Tibial artery (tissue), 4 donors: ENCODE measurements at regions not wholly inside any gene's neighbourhood (a gene's known extent, or its start where the extent isn't known, plus 50 kb on each side); places are given as distances from the start of the nearest gene placed in this dataset.

Experiments used
- DNase-seq, 2 donors: peaks; one replicate each; pipeline ENCODE4 v3.0.0-alpha.2; 2019
- H3K27ac ChIP-seq, 2 donors: fragments of 200-600 bp; sonication (generic) in 1 of 2; 1 replicate in 1 of 2; 2 replicates in 1 of 2; pipeline ENCODE4 v1.5.1; 2018 to 2019; ENCODE audit warnings: mild to moderate bottlenecking in 1 of 2
- H3K27me3 ChIP-seq, 2 donors: fragments of 200-600 bp; sonication (generic) in 1 of 2; one replicate each; pipeline versions ENCODE4 v1.5.1 to v1.6.0; 2016 to 2019
- H3K36me3 ChIP-seq, 3 donors: fragments of 200-600 bp; sonication (generic) in 2 of 3; one replicate each; pipeline ENCODE4 v1.5.1; 2016 to 2019; ENCODE audit warnings: mild to moderate bottlenecking in 2 of 3
- H3K4me1 ChIP-seq, 4 donors: fragments of 200-600 bp; sonication (generic) in 2 of 4; 1 replicate in 3 of 4; 2 replicates in 1 of 4; pipeline ENCODE4 v1.5.1; 2016 to 2019
- H3K4me3 ChIP-seq, 2 donors: fragments of 200-600 bp; sonication (generic) in 1 of 2; 1 replicate in 1 of 2; 2 replicates in 1 of 2; pipeline ENCODE4 v1.5.1; 2018 to 2019; ENCODE audit warnings: mild to moderate bottlenecking in 2 of 2
- H3K9me3 ChIP-seq, 3 donors: fragments of 200-600 bp; sonication (generic) in 1 of 3; one replicate each; pipeline ENCODE4 v1.5.1; 2016 to 2019
- CTCF ChIP-seq, 2 experiments: fragments of 200-600 bp in 1 of 2; fragments of 450-650 bp in 1 of 2; IDR thresholded peaks; one replicate each; pipeline ENCODE4 v1.5.1; 2017 to 2019; ENCODE audit warnings: antibody characterized with exemption in 2 of 2, mild to moderate bottlenecking in 1 of 2, moderate library complexity in 1 of 2
- intact Hi-C: fragments of 100-400 bp; cut with DNase I; formaldehyde crosslinking; loops from one replicate; pipeline ENCODE4 v1.15.0; 2023; ENCODE audit warnings: low total_unique reads

GRCh38 chr13:24099490-24099889 lies 61.0 kb upstream of the SPATA13 start:
- no peak for TF ChIP-seq CTCF (IDR thresholded peaks at IDR 0.05)
- DNase-seq, result no peak
- no peaks in the 10 kb centered on the region for H3K27me3 ChIP-seq
- H3K4me1 ChIP-seq, result no peaks in the 10 kb centered on the region
- no peaks in the 10 kb centered on the region for H3K36me3 ChIP-seq
- intact Hi-C loops, result no loop called here
- H3K27ac ChIP-seq, result no peak overlapping the region
- no peaks in the 10 kb centered on the region for H3K9me3 ChIP-seq
- H3K4me3 ChIP-seq, result no peak overlapping the region

- intact Hi-C loops, result no loop called here
- no peaks in the 10 kb centered on the region for H3K36me3 ChIP-seq
- no peaks in the 10 kb centered on the region for H3K4me1 ChIP-seq
- no peaks in the 10 kb centered on the region for H3K9me3 ChIP-seq
- H3K27me3 ChIP-seq, result no peaks in the 10 kb centered on the region
- H3K4me3 ChIP-seq, result no peak overlapping the region
- no peak for TF ChIP-seq CTCF (IDR thresholded peaks at IDR 0.05)
- DNase-seq, result no peak
- no peak overlapping the region for H3K27ac ChIP-seq
Observed at GRCh38 chr13:24100188-24100587, 60.3 kb upstream of the SPATA13 start.

- no peak for DNase-seq
- Histone ChIP-seq H3K36me3 (no peaks in the 10 kb centered on the region), H3K27ac (no peak overlapping the region), H3K4me3 (no peak overlapping the region), H3K27me3 (no peaks in the 10 kb centered on the region), H3K9me3 (no peaks in the 10 kb centered on the region), H3K4me1 (no peaks in the 10 kb centered on the region)
- intact Hi-C loops, result no loop called here
- TF ChIP-seq CTCF (IDR thresholded peaks at IDR 0.05), result no peak
Observed at GRCh38 chr13:24103782-24104372, 56.6 kb upstream of the SPATA13 start.

DNA sequence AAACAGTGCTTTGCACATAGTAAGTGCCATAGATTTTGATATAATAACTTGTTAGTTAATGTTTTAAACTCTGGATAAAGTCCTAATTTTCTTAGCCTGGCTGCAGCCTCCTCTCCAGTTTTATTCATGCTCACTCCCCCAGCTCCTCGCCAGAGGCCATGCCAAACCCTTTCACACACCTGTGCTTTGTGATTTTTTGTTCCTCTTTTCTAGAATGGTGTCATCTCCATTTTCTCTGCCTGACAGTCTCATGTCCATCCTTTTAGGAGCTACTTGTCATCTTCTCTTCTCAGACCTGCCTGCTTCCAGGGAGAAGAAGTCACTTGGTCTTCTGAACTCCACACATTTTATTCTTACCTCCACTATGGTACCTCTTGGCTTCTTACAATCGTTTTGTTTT lies 55.8 kb upstream of the SPATA13 start:
- H3K36me3 ChIP-seq, result no peaks in the 10 kb centered on the region
- no peak for TF ChIP-seq CTCF (IDR thresholded peaks at IDR 0.05)
- no peaks in the 10 kb centered on the region for H3K27me3 ChIP-seq
- H3K4me1 ChIP-seq, result no peaks in the 10 kb centered on the region
- intact Hi-C loops, result no loop called here
- H3K4me3 ChIP-seq, result no peak overlapping the region
- no peak for DNase-seq
- no peak overlapping the region for H3K27ac ChIP-seq
- H3K9me3 ChIP-seq, result no peaks in the 10 kb centered on the region

DNA sequence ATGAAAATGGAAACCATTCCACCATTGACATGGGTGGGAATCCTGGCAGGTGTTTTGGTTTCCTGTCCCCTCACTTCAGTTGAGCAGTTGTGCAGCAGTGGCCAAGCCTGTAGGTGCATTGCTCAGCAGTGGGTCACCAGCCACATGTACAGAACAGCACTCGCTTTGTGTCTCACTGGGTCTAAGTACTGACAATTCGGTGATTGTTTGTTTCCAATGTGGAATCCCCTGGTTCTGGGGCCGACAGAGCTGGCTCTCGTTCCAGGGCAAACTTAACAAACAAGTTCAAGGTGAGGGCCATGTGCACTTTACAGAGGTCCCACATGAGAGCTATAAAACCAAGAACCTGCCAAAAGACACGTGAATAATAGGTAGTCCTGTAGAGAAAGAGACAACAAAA lies 54.1 kb upstream of the SPATA13 start:
- H3K9me3 ChIP-seq, result no peaks in the 10 kb centered on the region
- no peaks in the 10 kb centered on the region for H3K36me3 ChIP-seq
- DNase-seq, result no peak
- no peak for TF ChIP-seq CTCF (IDR thresholded peaks at IDR 0.05)
- H3K27me3 ChIP-seq, result no peaks in the 10 kb centered on the region
- intact Hi-C loops, result no loop called here
- H3K4me1 ChIP-seq, result no peaks in the 10 kb centered on the region
- H3K4me3 ChIP-seq, result no peak overlapping the region
- no peak overlapping the region for H3K27ac ChIP-seq
